Stomach smooth muscle (tissue), 2 donors: ENCODE measurements at regions not wholly inside any gene's neighbourhood (a gene's known extent, or its start where the extent isn't known, plus 50 kb on each side); places are given as distances from the start of the nearest gene placed in this dataset.

Source experiments
- H3K27ac ChIP-seq: one replicate; pipeline ENCODE4 v1.7.0; 2013; ENCODE audit warnings: mild to moderate bottlenecking, low read length, inconsistent platforms
- H3K27me3 ChIP-seq, 2 donors: one replicate each; pipeline ENCODE4 v1.7.0; 2013; ENCODE audit warnings: low read length in 2 of 2; ENCODE audit not compliant: insufficient read depth in 2 of 2, control insufficient read depth in 1 of 2
- H3K36me3 ChIP-seq, 2 donors: one replicate each; pipeline ENCODE4 v1.7.0; 2013; ENCODE audit warnings: low read length in 2 of 2; ENCODE audit not compliant: control insufficient read depth in 2 of 2, insufficient read depth in 2 of 2
- H3K4me1 ChIP-seq: one replicate; pipeline ENCODE4 v1.7.0; 2013; ENCODE audit warnings: low read length; ENCODE audit not compliant: control insufficient read depth, insufficient read depth
- H3K4me3 ChIP-seq, 2 donors: one replicate each; pipeline ENCODE4 v1.7.0; 2013; ENCODE audit warnings: low read length in 2 of 2
- H3K9ac ChIP-seq, 2 donors: one replicate each; pipeline ENCODE4 v1.7.0; 2013; ENCODE audit warnings: low read length in 2 of 2, mild to moderate bottlenecking in 1 of 2
- H3K9me3 ChIP-seq, 2 donors: one replicate each; pipeline ENCODE4 v1.7.0; 2013; ENCODE audit warnings: low read length in 2 of 2; ENCODE audit not compliant: control insufficient read depth in 2 of 2
- donor health status: healthy.
- donor health status: Pancreatic carcinoma.

GRCh38 chr4:156330436-156331031 is 376.9 kb upstream of the CTSO start:
- Histone ChIP-seq H3K4me1 (no peaks in the 10 kb centered on the region), H3K27ac (no peak overlapping the region), H3K9me3 (no peaks in the 10 kb centered on the region), H3K36me3 (no peaks in the 10 kb centered on the region), H3K9ac (no peak overlapping the region), H3K27me3 (no peaks in the 10 kb centered on the region), H3K4me3 (no peak overlapping the region)

- Histone ChIP-seq H3K9ac (no peak overlapping the region), H3K9me3 (no peaks in the 10 kb centered on the region), H3K4me1 (no peaks in the 10 kb centered on the region), H3K27ac (no peak overlapping the region), H3K4me3 (no peak overlapping the region), H3K27me3 (no peaks in the 10 kb centered on the region), H3K36me3 (no peaks in the 10 kb centered on the region)
Measured at GRCh38 chr4:156329779-156330178, 376.1 kb upstream of the CTSO start.

GRCh38 chr4:156328882-156329281 is 375.2 kb upstream of the CTSO start:
- H3K4me3 ChIP-seq, result no peak overlapping the region
- H3K36me3 ChIP-seq, result no peaks in the 10 kb centered on the region
- H3K9me3 ChIP-seq, result no peaks in the 10 kb centered on the region
- H3K9ac ChIP-seq, result no peak overlapping the region
- H3K27ac ChIP-seq, result no peak overlapping the region
- H3K27me3 ChIP-seq, result no peaks in the 10 kb centered on the region
- no peaks in the 10 kb centered on the region for H3K4me1 ChIP-seq

DNA sequence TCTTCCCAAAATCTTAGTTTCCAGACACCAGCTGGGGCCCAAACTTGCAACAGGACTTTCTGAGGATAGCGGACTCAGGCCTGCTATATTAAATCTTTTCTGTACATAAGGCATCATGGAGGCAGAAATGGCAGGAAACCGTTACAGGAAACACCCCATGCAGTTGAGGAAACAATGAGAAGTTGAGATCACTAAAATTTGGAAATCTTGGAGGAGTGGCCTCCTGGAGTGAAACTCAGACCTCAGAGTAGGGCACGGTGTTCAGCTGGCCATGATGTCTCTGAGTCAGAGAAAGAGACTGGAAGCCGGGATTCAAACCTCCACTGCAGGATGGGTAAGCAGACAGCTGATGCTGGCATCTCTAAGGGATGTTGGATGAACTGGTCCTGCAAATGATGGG is 372.6 kb upstream of the CTSO start:
- no peak overlapping the region for H3K27ac ChIP-seq
- H3K9me3 ChIP-seq, result no peaks in the 10 kb centered on the region
- no peaks in the 10 kb centered on the region for H3K36me3 ChIP-seq
- no peak overlapping the region for H3K4me3 ChIP-seq
- no peak overlapping the region for H3K9ac ChIP-seq
- H3K4me1 ChIP-seq, result no peaks in the 10 kb centered on the region
- H3K27me3 ChIP-seq, result no peaks in the 10 kb centered on the region

GRCh38 chr4:156322592-156322991 is 368.9 kb upstream of the CTSO start:
- Histone ChIP-seq H3K4me3 (no peak overlapping the region), H3K27ac (no peak overlapping the region), H3K36me3 (no peaks in the 10 kb centered on the region), H3K9ac (no peak overlapping the region), H3K27me3 (no peaks in the 10 kb centered on the region), H3K9me3 (no peaks in the 10 kb centered on the region), H3K4me1 (no peaks in the 10 kb centered on the region)

DNA sequence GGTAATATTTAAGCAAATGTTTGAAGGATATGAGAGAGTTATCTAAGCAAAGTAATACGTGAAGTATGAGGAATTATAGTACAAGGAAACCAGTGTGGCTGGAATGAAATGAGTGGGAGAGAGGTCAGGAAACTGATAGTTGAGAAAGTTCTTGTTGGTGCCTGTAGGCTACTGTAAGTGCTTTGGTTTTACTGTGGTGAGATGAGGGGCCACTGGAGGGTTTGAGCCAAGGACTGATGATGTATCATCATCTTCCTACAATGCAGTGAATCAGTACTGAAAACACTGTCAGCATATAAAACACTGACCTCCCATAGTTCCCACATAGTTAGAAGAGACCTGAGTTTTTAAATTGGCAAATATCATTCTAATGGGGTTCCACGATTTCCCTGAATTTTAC is 367.5 kb upstream of the CTSO start:
- no peaks in the 10 kb centered on the region for H3K27me3 ChIP-seq
- H3K36me3 ChIP-seq, result no peaks in the 10 kb centered on the region
- H3K9me3 ChIP-seq, result no peaks in the 10 kb centered on the region
- no peak overlapping the region for H3K27ac ChIP-seq
- H3K4me3 ChIP-seq, result no peak overlapping the region
- H3K4me1 ChIP-seq, result no peaks in the 10 kb centered on the region
- no peak overlapping the region for H3K9ac ChIP-seq

DNA sequence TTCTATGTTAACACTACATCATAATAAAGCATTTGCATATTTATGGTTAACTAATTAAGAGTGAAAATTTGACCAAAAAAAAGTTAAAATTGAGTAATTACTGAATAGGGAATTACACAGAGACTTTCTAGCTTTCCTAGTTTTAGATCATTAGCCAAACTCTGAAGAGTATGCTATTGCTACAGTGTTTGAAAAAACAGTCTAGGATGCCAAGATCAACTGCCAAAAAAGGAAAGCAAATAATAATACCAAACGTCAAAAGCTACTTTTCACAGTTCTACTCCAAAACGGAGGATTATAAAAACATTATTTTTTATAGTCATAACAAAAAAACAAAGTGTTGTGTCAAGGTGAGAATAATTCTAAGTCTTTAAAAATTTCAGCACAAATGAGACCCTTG is 359.8 kb upstream of the CTSO start:
- H3K4me1 ChIP-seq, result no peaks in the 10 kb centered on the region
- H3K4me3 ChIP-seq, result no peak overlapping the region
- no peak overlapping the region for H3K9ac ChIP-seq
- H3K27me3 ChIP-seq, result no peaks in the 10 kb centered on the region
- no peak overlapping the region for H3K27ac ChIP-seq
- no peaks in the 10 kb centered on the region for H3K9me3 ChIP-seq
- H3K36me3 ChIP-seq, result no peaks in the 10 kb centered on the region

- no peaks in the 10 kb centered on the region for H3K9me3 ChIP-seq
- H3K36me3 ChIP-seq, result no peaks in the 10 kb centered on the region
- H3K4me3 ChIP-seq, result peak overlapping the region; percentile 35 to 58
- no peaks in the 10 kb centered on the region for H3K27me3 ChIP-seq
- no peaks in the 10 kb centered on the region for H3K4me1 ChIP-seq
- no peak overlapping the region for H3K9ac ChIP-seq
- no peak overlapping the region for H3K27ac ChIP-seq
Measured at GRCh38 chr4:156312261-156312847, 358.7 kb upstream of the CTSO start.

DNA sequence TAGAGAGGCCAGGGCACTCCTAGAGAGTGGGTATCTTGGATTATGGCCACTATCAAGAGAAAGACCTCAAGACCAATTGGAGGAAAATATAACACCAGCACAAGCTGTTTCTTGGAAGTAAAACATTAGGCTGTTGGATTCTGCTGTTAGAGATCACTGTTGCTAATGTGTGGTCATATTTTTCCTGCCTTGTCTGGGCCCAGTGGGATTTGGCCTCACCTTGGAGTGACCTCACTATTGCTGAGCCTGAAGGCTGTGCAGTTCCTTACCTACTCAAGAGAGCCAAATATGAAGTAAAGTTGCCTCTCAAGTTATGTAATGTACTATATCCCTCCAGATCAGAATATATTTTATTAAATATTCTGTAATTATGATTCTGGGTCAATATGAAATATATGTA is 355.4 kb upstream of the CTSO start:
- H3K36me3 ChIP-seq, result no peaks in the 10 kb centered on the region
- H3K4me3 ChIP-seq, result no peak overlapping the region
- H3K27me3 ChIP-seq, result no peaks in the 10 kb centered on the region
- H3K4me1 ChIP-seq, result no peaks in the 10 kb centered on the region
- no peak overlapping the region for H3K9ac ChIP-seq
- no peaks in the 10 kb centered on the region for H3K9me3 ChIP-seq
- no peak overlapping the region for H3K27ac ChIP-seq

DNA sequence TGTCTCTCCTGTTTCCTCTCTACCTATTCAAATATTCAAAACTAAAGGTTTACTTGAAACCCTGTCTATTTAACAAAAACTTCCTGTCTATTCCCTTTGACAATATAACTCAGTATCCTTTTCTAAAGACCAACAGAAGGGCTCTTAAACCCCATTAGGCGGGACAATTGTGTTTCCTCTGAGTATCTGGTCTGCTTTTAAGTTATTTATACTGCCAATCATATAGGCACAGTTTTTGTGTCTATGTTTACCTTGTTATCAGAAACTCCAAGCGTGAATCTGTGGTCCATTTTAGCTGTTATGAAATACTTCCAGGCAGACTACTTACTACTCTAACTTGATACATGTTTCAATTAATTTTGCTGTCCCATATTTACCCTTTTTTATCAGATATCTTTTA is 350.0 kb upstream of the CTSO start:
- Histone ChIP-seq H3K27ac (no peak overlapping the region), H3K4me1 (no peaks in the 10 kb centered on the region), H3K9me3 (no peaks in the 10 kb centered on the region), H3K9ac (no peak overlapping the region), H3K4me3 (no peak overlapping the region), H3K27me3 (no peaks in the 10 kb centered on the region), H3K36me3 (no peaks in the 10 kb centered on the region)

- H3K36me3 ChIP-seq, result no peaks in the 10 kb centered on the region
- H3K27ac ChIP-seq, result no peak overlapping the region
- H3K27me3 ChIP-seq, result no peaks in the 10 kb centered on the region
- peaks cover 3% of the 10 kb centered on the region for H3K4me1 ChIP-seq
- no peak overlapping the region for H3K9ac ChIP-seq
- no peak overlapping the region for H3K4me3 ChIP-seq
- no peaks in the 10 kb centered on the region for H3K9me3 ChIP-seq
Measured at GRCh38 chr4:156298230-156298629, 344.6 kb upstream of the CTSO start.
